Gastroesophageal sphincter (tissue), 3 donors: ENCODE measurements at regions not wholly inside any gene's neighbourhood (a gene's known extent, or its start where the extent isn't known, plus 50 kb on each side); places are given as distances from the start of the nearest gene placed in this dataset.
"Not testable (repeated sequence)": the region's sequence is repeated elsewhere in the genome, so short reads cannot be mapped to it uniquely, and the experiment has no call there.

Experiments used
- CTCF ChIP-seq, 4 experiments: fragments of 200-600 bp in 2 of 4; fragments of 450-650 bp in 2 of 4; sonication (generic) in 1 of 4; IDR thresholded peaks; one replicate each; pipeline ENCODE4 v1.5.1; 2017 to 2019; ENCODE audit warnings: antibody characterized with exemption in 4 of 4, mild to moderate bottlenecking in 2 of 4, moderate library complexity in 2 of 4
- POLR2AphosphoS5 ChIP-seq: sonication (generic); formaldehyde crosslinking; IDR thresholded peaks from one replicate; pipeline ENCODE4 v1.6.1; 2017; ENCODE audit warnings: antibody characterized with exemption

GRCh38 chr14:103234826-103235225 lies 99.2 kb upstream of the EIF5 start:
- not testable (repeated sequence) for TF ChIP-seq CTCF (IDR thresholded peaks at IDR 0.05); POLR2AphosphoS5
